SK-N-SH treated with all-trans-retinoic acid at 6 μM for 48 hours (cell line): ENCODE measurements at regions not wholly inside any gene's neighbourhood (a gene's known extent, or its start where the extent isn't known, plus 50 kb on each side); places are given as distances from the start of the nearest gene placed in this dataset.

Experiments
- ARNTL ChIP-seq: fragments of 450-650 bp; formaldehyde crosslinking; IDR thresholded peaks from 2 replicates; pipeline ENCODE4 v1.5.0; 2020; ENCODE audit warnings: low read depth, mild to moderate bottlenecking, moderate library complexity, borderline replicate concordance
- BACH2 ChIP-seq: fragments of 250-450 bp; sonication (Bioruptor Pico); IDR thresholded peaks from 2 replicates; pipeline ENCODE4 v1.9.0; 2021; ENCODE audit warnings: mild to moderate bottlenecking, borderline replicate concordance
- CSDC2 ChIP-seq: fragments of 250-450 bp; sonication (Bioruptor Pico); IDR thresholded peaks from 2 replicates; pipeline ENCODE4 v1.5.0; 2020; ENCODE audit warnings: mild to moderate bottlenecking, moderate library complexity
- CSRNP3 ChIP-seq: fragments of 250-450 bp; sonication (Bioruptor Pico); IDR thresholded peaks from 2 replicates; pipeline ENCODE4 v1.5.1; 2021; ENCODE audit warnings: mild to moderate bottlenecking, moderate library complexity
- ESRRG ChIP-seq: fragments of 250-450 bp; sonication (Bioruptor Pico); IDR thresholded peaks from 2 replicates; pipeline ENCODE4 v1.6.1; 2021; ENCODE audit warnings: mild to moderate bottlenecking
- ISL1 ChIP-seq: fragments of 250-450 bp; sonication (Bioruptor Pico); IDR thresholded peaks from 2 replicates; pipeline ENCODE4 v2.1.2; 2022; ENCODE audit warnings: mild to moderate bottlenecking, moderate library complexity
- OSR1 ChIP-seq: fragments of 250-450 bp; sonication (Bioruptor Pico); IDR thresholded peaks from 2 replicates; pipeline ENCODE4 v1.8.0; 2022; ENCODE audit warnings: moderate library complexity, mild to moderate bottlenecking, inconsistent platforms
- PATZ1 ChIP-seq: fragments of 250-450 bp; sonication (Bioruptor Pico); IDR thresholded peaks from 2 replicates; pipeline ENCODE4 v1.8.0; 2020; ENCODE audit warnings: mild to moderate bottlenecking, moderate library complexity, borderline replicate concordance
- PPARA ChIP-seq: fragments of 250-450 bp; sonication (Bioruptor Pico); IDR thresholded peaks from 2 replicates; pipeline ENCODE4 v1.5.0; 2020; ENCODE audit warnings: mild to moderate bottlenecking, borderline replicate concordance
- TSHZ2 ChIP-seq: fragments of 250-450 bp; sonication (Bioruptor Pico); IDR thresholded peaks from 2 replicates; pipeline ENCODE4 v1.5.0; 2020; ENCODE audit warnings: mild to moderate bottlenecking, moderate library complexity
- ZFP30 ChIP-seq: fragments of 450-650 bp; formaldehyde crosslinking; IDR thresholded peaks from 2 replicates; pipeline ENCODE4 v1.5.0; 2022; ENCODE audit warnings: mild to moderate bottlenecking, moderate library complexity
- ZNF565 ChIP-seq: fragments of 450-650 bp; formaldehyde crosslinking; conservative IDR thresholded peaks from 2 replicates; pipeline ENCODE4 v1.5.0; 2020; ENCODE audit warnings: low read depth, mild to moderate bottlenecking, moderate library complexity
- ZNF70 ChIP-seq: fragments of 450-650 bp; formaldehyde crosslinking; IDR thresholded peaks from 2 replicates; pipeline ENCODE4 v1.5.0; 2020; ENCODE audit warnings: mild to moderate bottlenecking, moderate library complexity
- ZNF8 ChIP-seq: fragments of 450-650 bp; formaldehyde crosslinking; IDR thresholded peaks from 2 replicates; pipeline ENCODE4 v1.5.0; 2020; ENCODE audit warnings: mild to moderate bottlenecking, moderate library complexity

GRCh38 chr9:79312686-79313421 is 258.9 kb upstream of the TLE4 start:
- no peak for TF ChIP-seq PATZ1 (CRISPR knock-in tag)
- TF ChIP-seq TSHZ2 (CRISPR knock-in tag) = no peak
- no peak for TF ChIP-seq ZNF565 (CRISPR knock-in tag)
- TF ChIP-seq ZNF8 (CRISPR knock-in tag) = no peak
- TF ChIP-seq ZFP30 (CRISPR knock-in tag) = no peak
- TF ChIP-seq CSRNP3 (CRISPR knock-in tag) = no peak
- no peak for TF ChIP-seq CSDC2
- no peak for TF ChIP-seq ZNF70 (CRISPR knock-in tag)
- no peak for TF ChIP-seq ARNTL
- no peak for TF ChIP-seq BACH2
- TF ChIP-seq PPARA (CRISPR knock-in tag) = no peak
- no peak for TF ChIP-seq OSR1
- no peak for TF ChIP-seq ISL1
- TF ChIP-seq ESRRG (CRISPR knock-in tag) = no peak
